Loucy (cell line): ENCODE measurements at regions not wholly inside any gene's neighbourhood (a gene's known extent, or its start where the extent isn't known, plus 50 kb on each side); places are given as distances from the start of the nearest gene placed in this dataset.

Source experiments
- H2AFZ ChIP-seq: fragments of 200-600 bp; sonication (generic); 2 replicates; pipeline ENCODE4 v1.6.0; 2016; ENCODE audit warnings: antibody characterized with exemption, mild to moderate bottlenecking, low read length, moderate library complexity
- H3F3A ChIP-seq: fragments of 200-600 bp; 2 replicates; pipeline ENCODE4 v1.6.0; 2016; ENCODE audit warnings: antibody characterized with exemption, low read depth, mild to moderate bottlenecking
- H3K27me3 ChIP-seq: fragments of 200-600 bp; sonication (generic); 2 replicates; pipeline ENCODE4 v1.6.1; 2014; ENCODE audit warnings: low read length, mild to moderate bottlenecking; ENCODE audit not compliant: insufficient read depth, poor library complexity, severe bottlenecking
- H3K36me3 ChIP-seq: fragments of 200-600 bp; sonication (generic); 2 replicates; pipeline ENCODE4 v1.6.1; 2016; ENCODE audit warnings: low read length; ENCODE audit not compliant: insufficient read depth
- H3K4me1 ChIP-seq: fragments of 200-600 bp; sonication (generic); 2 replicates; pipeline ENCODE4 v1.5.1; 2014; ENCODE audit warnings: low read length, mild to moderate bottlenecking; ENCODE audit not compliant: insufficient read depth, poor library complexity, severe bottlenecking
- H3K4me2 ChIP-seq: fragments of 200-600 bp; sonication (generic); 2 replicates; pipeline ENCODE4 v1.6.0; 2014; ENCODE audit warnings: antibody characterized with exemption, low read length, low read depth, mild to moderate bottlenecking; ENCODE audit not compliant: poor library complexity, severe bottlenecking
- H3K4me3 ChIP-seq: fragments of 200-600 bp; sonication (generic); 2 replicates; pipeline ENCODE4 v1.5.1; 2014; ENCODE audit warnings: low read length, mild to moderate bottlenecking, mixed read lengths; ENCODE audit not compliant: poor library complexity, severe bottlenecking
- H3K79me2 ChIP-seq: fragments of 200-600 bp; sonication (generic); 2 replicates; pipeline ENCODE4 v1.6.1; 2014; ENCODE audit warnings: low read length; ENCODE audit not compliant: insufficient read depth
- H3K9ac ChIP-seq: fragments of 200-600 bp; sonication (generic); 2 replicates; pipeline ENCODE4 v1.6.0; 2014; ENCODE audit warnings: mild to moderate bottlenecking, low read depth, low read length, moderate library complexity; ENCODE audit not compliant: poor library complexity, severe bottlenecking
- H3K9me2 ChIP-seq: fragments of 200-600 bp; sonication (generic); replicated peaks from 2 replicates; pipeline ENCODE4 v1.6.1; 2016; ENCODE audit warnings: low read depth, low read length, mixed read lengths
- H3K9me3 ChIP-seq: fragments of 200-600 bp; sonication (generic); 2 replicates; pipeline ENCODE4 v1.6.1; 2014; ENCODE audit warnings: mild to moderate bottlenecking, antibody characterized with exemption, low read length, low read depth; ENCODE audit not compliant: insufficient read depth
- H4K20me1 ChIP-seq: fragments of 200-600 bp; sonication (generic); 2 replicates; pipeline ENCODE4 v1.6.0; 2014; ENCODE audit warnings: antibody characterized with exemption, low read length, mild to moderate bottlenecking; ENCODE audit not compliant: insufficient read depth, poor library complexity, severe bottlenecking
- EZH2phosphoT487 ChIP-seq: fragments of 200-600 bp; IDR thresholded peaks from 2 replicates; pipeline ENCODE4 v1.6.1; 2018; ENCODE audit warnings: antibody characterized with exemption, mild to moderate bottlenecking, moderate library complexity, borderline replicate concordance
- TF ChIP-seq, protein P1 (sequence below): fragments of 200-600 bp; sonication (generic); conservative IDR thresholded peaks from 2 replicates; pipeline ENCODE4 v1.5.1; 2014; ENCODE audit warnings: mild to moderate bottlenecking, antibody characterized with exemption, low read length

DNA sequence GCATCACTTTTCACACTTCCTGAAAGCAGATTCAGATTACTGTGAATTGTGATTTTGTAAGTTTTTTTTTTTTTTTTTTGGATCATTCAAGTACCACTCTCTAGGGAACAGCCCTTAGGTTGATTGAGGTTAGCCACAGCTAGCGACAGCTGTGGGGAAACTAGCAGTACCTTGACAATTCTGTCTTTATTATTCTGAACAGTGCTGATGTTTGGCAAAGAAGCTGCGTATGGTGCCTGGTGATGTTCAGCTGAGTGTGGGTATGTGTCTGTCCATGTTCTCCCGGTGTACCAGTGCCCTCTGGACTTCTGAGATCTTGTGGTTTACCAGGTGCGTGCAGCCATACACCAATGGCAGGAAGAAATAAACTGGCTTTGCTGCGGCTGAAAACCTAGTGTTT is 117.3 kb upstream of the PLPPR1 start:
- Histone ChIP-seq H2AFZ (no peak overlapping the region), H3F3A (no peaks in the 10 kb centered on the region), H3K4me1 (no peaks in the 10 kb centered on the region), H3K4me3 (no peak overlapping the region), H3K36me3 (no peaks in the 10 kb centered on the region), H4K20me1 (no peaks in the 10 kb centered on the region), H3K4me2 (no peak overlapping the region), H3K9ac (no peak overlapping the region), H3K79me2 (no peaks in the 10 kb centered on the region), H3K9me3 (no peaks in the 10 kb centered on the region), H3K27me3 (no peaks in the 10 kb centered on the region), H3K9me2 (no peaks in the 10 kb centered on the region)
- TF ChIP-seq, protein P1, sequence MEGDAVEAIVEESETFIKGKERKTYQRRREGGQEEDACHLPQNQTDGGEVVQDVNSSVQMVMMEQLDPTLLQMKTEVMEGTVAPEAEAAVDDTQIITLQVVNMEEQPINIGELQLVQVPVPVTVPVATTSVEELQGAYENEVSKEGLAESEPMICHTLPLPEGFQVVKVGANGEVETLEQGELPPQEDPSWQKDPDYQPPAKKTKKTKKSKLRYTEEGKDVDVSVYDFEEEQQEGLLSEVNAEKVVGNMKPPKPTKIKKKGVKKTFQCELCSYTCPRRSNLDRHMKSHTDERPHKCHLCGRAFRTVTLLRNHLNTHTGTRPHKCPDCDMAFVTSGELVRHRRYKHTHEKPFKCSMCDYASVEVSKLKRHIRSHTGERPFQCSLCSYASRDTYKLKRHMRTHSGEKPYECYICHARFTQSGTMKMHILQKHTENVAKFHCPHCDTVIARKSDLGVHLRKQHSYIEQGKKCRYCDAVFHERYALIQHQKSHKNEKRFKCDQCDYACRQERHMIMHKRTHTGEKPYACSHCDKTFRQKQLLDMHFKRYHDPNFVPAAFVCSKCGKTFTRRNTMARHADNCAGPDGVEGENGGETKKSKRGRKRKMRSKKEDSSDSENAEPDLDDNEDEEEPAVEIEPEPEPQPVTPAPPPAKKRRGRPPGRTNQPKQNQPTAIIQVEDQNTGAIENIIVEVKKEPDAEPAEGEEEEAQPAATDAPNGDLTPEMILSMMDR: no peak
- no peak for TF ChIP-seq EZH2phosphoT487

DNA sequence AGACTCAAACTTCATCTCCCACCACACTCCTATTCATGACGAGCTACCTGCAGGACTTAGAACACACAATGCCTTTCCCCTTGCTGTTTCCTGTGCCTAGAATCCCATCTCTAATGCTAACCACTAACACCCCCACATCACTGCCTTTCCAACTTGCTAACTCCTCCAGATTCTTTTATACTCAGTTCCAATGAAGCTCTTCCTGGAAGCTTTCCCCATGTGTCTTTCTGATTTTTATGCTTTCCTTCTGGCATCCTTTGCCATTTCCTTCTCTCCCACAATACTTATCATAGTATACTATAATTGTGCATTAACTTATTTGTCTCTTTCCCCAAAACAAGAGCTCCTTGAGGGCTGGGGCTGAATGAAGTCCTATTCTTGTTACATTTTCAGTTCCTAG is 115.3 kb upstream of the PLPPR1 start:
- Histone ChIP-seq H3K27me3 (no peaks in the 10 kb centered on the region), H3K4me1 (no peaks in the 10 kb centered on the region), H4K20me1 (no peaks in the 10 kb centered on the region)

DNA sequence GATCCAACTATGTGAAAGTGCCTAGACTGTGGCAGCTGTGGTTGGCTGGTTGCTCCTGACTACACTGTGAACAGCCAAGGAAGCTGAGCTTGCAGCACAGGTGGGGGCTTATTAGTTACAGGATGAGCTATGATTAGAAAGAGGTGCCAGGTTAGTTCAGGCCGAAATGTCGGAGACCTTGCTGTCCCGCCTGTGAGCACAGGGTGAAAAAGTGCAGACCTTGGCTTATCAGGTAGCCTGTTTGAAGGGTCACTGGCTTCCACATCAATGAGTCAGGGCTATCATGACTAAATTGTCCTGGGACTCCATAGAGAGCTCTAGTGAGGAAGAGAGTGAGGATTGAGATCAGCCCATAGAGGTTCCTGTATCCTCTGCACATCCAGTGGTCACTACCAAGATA is 114.3 kb upstream of the PLPPR1 start:
- Histone ChIP-seq H3F3A (no peaks in the 10 kb centered on the region), H3K9me3 (no peaks in the 10 kb centered on the region), H3K9me2 (no peaks in the 10 kb centered on the region), H3K4me3 (no peak overlapping the region), H3K4me1 (no peaks in the 10 kb centered on the region), H4K20me1 (no peaks in the 10 kb centered on the region), H3K9ac (no peak overlapping the region), H3K4me2 (no peak overlapping the region), H3K27me3 (no peaks in the 10 kb centered on the region), H3K79me2 (no peaks in the 10 kb centered on the region), H3K36me3 (no peaks in the 10 kb centered on the region), H2AFZ (no peak overlapping the region)
- no peak for TF ChIP-seq EZH2phosphoT487
- TF ChIP-seq, protein P1: no peak

More for the DNA sequence above, 115.3 kb upstream of the PLPPR1 start:
- TF ChIP-seq, protein P1: no peak
- no peak for TF ChIP-seq EZH2phosphoT487
- Histone ChIP-seq H3K4me2 (no peak overlapping the region), H3K9me2 (no peaks in the 10 kb centered on the region), H3K79me2 (no peaks in the 10 kb centered on the region), H3K36me3 (no peaks in the 10 kb centered on the region), H3K4me3 (no peak overlapping the region), H2AFZ (no peak overlapping the region), H3F3A (no peaks in the 10 kb centered on the region), H3K9ac (no peak overlapping the region), H3K9me3 (no peaks in the 10 kb centered on the region)
